Omental fat pad (tissue), 3 donors: ENCODE measurements at regions not wholly inside any gene's neighbourhood (a gene's known extent, or its start where the extent isn't known, plus 50 kb on each side); places are given as distances from the start of the nearest gene placed in this dataset.

Experiments used
- ATAC-seq: fragments of 150-250 bp; one replicate; pipeline ENCODE4 v1.9.1; 2016; ENCODE audit warnings: mild to moderate bottlenecking, moderate library complexity; ENCODE audit not compliant: low FRiP score
- DNase-seq: peaks from one replicate; pipeline ENCODE4 v3.0.0-alpha.2; 2019; ENCODE audit warnings: low spot score
- TF ChIP-seq, protein P1 (sequence below), 3 donors: fragments of 450-650 bp; IDR thresholded peaks; one replicate each; pipeline ENCODE4 v1.5.1; 2016 to 2017; ENCODE audit warnings: antibody characterized with exemption in 3 of 3, mild to moderate bottlenecking in 3 of 3, moderate library complexity in 2 of 3

DNA sequence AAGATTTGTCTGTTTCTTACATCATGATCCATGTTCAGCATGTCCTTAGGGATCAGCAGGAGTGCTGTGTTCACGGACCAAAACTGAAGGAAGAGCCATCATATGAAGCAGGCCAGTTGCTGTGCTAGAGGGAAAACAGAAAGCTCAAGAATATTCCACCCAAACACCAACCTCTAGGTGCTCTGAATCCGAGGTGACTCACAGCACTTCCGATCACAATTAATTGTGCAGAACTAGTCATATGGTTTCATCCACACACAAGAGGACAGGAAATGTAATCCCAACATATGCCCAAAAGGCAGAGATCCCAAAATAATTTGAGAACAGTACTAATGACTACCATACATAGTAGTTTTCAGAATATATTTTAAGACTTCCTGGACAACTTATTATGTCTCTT is 257.9 kb upstream of the KCNH8 start:
- ATAC-seq (no peak), DNase-seq (no peak)
- TF ChIP-seq, protein P1, sequence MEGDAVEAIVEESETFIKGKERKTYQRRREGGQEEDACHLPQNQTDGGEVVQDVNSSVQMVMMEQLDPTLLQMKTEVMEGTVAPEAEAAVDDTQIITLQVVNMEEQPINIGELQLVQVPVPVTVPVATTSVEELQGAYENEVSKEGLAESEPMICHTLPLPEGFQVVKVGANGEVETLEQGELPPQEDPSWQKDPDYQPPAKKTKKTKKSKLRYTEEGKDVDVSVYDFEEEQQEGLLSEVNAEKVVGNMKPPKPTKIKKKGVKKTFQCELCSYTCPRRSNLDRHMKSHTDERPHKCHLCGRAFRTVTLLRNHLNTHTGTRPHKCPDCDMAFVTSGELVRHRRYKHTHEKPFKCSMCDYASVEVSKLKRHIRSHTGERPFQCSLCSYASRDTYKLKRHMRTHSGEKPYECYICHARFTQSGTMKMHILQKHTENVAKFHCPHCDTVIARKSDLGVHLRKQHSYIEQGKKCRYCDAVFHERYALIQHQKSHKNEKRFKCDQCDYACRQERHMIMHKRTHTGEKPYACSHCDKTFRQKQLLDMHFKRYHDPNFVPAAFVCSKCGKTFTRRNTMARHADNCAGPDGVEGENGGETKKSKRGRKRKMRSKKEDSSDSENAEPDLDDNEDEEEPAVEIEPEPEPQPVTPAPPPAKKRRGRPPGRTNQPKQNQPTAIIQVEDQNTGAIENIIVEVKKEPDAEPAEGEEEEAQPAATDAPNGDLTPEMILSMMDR (IDR thresholded peaks at IDR 0.05): no peak

- DNase-seq (no peak), ATAC-seq (no peak)
- TF ChIP-seq, protein P1 (IDR thresholded peaks at IDR 0.05): no peak
Observed at GRCh38 chr3:18888819-18889218, 259.5 kb upstream of the KCNH8 start.

- TF ChIP-seq, protein P1 (IDR thresholded peaks at IDR 0.05): no peak
- no peak for DNase-seq
- no peak for ATAC-seq
Observed at GRCh38 chr3:18888370-18888769, 259.9 kb upstream of the KCNH8 start.

GRCh38 chr3:18886331-18886730 is 262.0 kb upstream of the KCNH8 start:
- DNase-seq (no peak), ATAC-seq (no peak)
- TF ChIP-seq, protein P1 (IDR thresholded peaks at IDR 0.05): no peak

- TF ChIP-seq, protein P1 (IDR thresholded peaks at IDR 0.05): no peak
- no peak for ATAC-seq
- no peak for DNase-seq
Observed at GRCh38 chr3:18885612-18886011, 262.7 kb upstream of the KCNH8 start.

DNA sequence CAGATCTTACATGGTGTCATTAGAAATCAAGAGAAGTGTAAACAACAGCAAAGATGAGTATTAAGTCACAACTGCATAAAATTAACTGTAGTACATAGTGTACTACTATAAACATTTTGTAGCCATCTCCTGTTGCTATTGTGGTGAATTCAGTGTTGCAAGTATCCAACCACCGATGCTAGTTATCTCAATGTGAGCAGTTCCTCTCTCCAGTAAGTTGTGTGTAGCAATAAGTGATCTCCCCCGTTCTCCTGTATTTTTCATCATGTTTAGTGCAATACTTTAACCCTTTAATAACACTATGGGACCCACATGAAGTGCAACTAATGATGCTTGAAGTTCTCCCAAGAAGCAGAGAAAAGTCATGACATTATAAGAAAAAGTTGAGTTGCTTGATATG is 264.7 kb upstream of the KCNH8 start:
- DNase-seq: no peak
- no peak for ATAC-seq
- TF ChIP-seq, protein P1 (IDR thresholded peaks at IDR 0.05): no peak

GRCh38 chr3:18880691-18881090 is 267.6 kb upstream of the KCNH8 start:
- DNase-seq: no peak
- TF ChIP-seq, protein P1 (IDR thresholded peaks at IDR 0.05): no peak

More at GRCh38 chr3:18880691-18881090, 267.6 kb upstream of the KCNH8 start:
- no peak for ATAC-seq
